ENCODE measurements at regions not wholly inside any gene's neighbourhood (a gene's known extent, or its start where the extent isn't known, plus 50 kb on each side); places are given as distances from the start of the nearest gene placed in this dataset.

DNA sequence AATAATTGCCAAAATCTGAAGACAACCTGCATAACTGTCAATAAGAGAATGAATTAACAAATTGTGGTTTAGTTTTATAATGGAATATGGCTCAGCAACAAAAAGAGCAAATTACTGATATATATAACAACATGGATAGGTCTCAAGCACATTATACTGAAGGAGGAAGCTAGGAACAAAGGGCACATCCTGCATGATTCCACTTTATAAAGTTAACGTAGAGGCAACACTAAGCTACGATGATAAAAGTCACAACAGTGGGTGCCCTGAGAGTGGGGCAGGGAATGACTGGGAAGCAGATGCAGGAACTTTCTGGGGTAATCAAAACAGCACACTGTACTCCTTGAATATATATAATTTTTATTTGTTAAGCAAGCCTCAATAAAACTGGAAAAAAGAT, 165.2 kb downstream of the RMI1 start:
- no peaks in the 10 kb centered on the region for H3K79me2 ChIP-seq (replicated peaks; ENCODE audit: insufficient read depth)
- H3K27me3 ChIP-seq (ENCODE audit: insufficient read depth) = peaks cover 34% of the 10 kb centered on the region
- no peaks in the 10 kb centered on the region; the same call in 1 of the 2 replicates for H4K20me1 ChIP-seq (replicated peaks; ENCODE audit: insufficient read depth)
- H3K27ac ChIP-seq (ENCODE audit: low read depth) = no peak overlapping the region
- H3K36me3 ChIP-seq (ENCODE audit: insufficient read depth) = no peaks in the 10 kb centered on the region; the same call in 1 of the 2 replicates
- H3K9me2 ChIP-seq (ENCODE audit: insufficient read depth) = no peaks in the 10 kb centered on the region
- no peaks in the 10 kb centered on the region for H3F3A ChIP-seq (replicated peaks; ENCODE audit: low read depth)
- no peak overlapping the region for H3K4me3 ChIP-seq
- no peak overlapping the region for H3K4me2 ChIP-seq
- H3K27ac Mint-ChIP-seq = no peak overlapping the region
- peaks cover 38% of the 10 kb centered on the region for H3K4me1 ChIP-seq (ENCODE audit: insufficient read depth)
- no peak overlapping the region for H2AFZ ChIP-seq
- no peaks in the 10 kb centered on the region for H3K9me3 Mint-ChIP-seq
- ATAC-seq = no peak
- no peak for DNase-seq (ENCODE audit: low spot score)
- H3K4me3 Mint-ChIP-seq = no peak overlapping the region
- peaks cover 39% of the 10 kb centered on the region for H3K4me1 Mint-ChIP-seq
- peaks cover 19% of the 10 kb centered on the region for H3K27me3 Mint-ChIP-seq (ENCODE audit: insufficient read depth, low read depth, poor library complexity)
- no peak for TF ChIP-seq ZNF331 (CRISPR knock-in tag; IDR thresholded peaks at IDR 0.05; ENCODE audit: low read depth)
- TF ChIP-seq, protein P1, sequence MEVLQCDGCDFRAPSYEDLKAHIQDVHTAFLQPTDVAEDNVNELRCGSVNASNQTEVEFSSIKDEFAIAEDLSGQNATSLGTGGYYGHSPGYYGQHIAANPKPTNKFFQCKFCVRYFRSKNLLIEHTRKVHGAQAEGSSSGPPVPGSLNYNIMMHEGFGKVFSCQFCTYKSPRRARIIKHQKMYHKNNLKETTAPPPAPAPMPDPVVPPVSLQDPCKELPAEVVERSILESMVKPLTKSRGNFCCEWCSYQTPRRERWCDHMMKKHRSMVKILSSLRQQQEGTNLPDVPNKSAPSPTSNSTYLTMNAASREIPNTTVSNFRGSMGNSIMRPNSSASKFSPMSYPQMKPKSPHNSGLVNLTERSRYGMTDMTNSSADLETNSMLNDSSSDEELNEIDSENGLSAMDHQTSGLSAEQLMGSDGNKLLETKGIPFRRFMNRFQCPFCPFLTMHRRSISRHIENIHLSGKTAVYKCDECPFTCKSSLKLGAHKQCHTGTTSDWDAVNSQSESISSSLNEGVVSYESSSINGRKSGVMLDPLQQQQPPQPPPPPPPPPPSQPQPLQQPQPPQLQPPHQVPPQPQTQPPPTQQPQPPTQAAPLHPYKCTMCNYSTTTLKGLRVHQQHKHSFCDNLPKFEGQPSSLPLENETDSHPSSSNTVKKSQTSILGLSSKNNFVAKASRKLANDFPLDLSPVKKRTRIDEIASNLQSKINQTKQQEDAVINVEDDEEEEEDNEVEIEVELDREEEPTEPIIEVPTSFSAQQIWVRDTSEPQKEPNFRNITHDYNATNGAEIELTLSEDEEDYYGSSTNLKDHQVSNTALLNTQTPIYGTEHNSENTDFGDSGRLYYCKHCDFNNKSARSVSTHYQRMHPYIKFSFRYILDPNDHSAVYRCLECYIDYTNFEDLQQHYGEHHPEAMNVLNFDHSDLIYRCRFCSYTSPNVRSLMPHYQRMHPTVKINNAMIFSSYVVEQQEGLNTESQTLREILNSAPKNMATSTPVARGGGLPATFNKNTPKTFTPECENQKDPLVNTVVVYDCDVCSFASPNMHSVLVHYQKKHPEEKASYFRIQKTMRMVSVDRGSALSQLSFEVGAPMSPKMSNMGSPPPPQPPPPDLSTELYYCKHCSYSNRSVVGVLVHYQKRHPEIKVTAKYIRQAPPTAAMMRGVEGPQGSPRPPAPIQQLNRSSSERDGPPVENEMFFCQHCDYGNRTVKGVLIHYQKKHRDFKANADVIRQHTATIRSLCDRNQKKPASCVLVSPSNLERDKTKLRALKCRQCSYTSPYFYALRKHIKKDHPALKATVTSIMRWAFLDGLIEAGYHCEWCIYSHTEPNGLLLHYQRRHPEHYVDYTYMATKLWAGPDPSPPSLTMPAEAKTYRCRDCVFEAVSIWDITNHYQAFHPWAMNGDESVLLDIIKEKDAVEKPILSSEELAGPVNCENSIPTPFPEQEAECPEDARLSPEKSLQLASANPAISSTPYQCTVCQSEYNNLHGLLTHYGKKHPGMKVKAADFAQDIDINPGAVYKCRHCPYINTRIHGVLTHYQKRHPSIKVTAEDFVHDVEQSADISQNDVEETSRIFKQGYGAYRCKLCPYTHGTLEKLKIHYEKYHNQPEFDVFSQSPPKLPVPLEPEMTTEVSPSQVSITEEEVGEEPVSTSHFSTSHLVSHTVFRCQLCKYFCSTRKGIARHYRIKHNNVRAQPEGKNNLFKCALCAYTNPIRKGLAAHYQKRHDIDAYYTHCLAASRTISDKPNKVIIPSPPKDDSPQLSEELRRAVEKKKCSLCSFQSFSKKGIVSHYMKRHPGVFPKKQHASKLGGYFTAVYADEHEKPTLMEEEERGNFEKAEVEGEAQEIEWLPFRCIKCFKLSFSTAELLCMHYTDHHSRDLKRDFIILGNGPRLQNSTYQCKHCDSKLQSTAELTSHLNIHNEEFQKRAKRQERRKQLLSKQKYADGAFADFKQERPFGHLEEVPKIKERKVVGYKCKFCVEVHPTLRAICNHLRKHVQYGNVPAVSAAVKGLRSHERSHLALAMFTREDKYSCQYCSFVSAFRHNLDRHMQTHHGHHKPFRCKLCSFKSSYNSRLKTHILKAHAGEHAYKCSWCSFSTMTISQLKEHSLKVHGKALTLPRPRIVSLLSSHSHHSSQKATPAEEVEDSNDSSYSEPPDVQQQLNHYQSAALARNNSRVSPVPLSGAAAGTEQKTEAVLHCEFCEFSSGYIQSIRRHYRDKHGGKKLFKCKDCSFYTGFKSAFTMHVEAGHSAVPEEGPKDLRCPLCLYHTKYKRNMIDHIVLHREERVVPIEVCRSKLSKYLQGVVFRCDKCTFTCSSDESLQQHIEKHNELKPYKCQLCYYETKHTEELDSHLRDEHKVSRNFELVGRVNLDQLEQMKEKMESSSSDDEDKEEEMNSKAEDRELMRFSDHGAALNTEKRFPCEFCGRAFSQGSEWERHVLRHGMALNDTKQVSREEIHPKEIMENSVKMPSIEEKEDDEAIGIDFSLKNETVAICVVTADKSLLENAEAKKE (CRISPR knock-in tag; IDR thresholded peaks at IDR 0.05) = no peak
- TF ChIP-seq ZNF114 (CRISPR knock-in tag; IDR thresholded peaks at IDR 0.05) = no peak
- TF ChIP-seq, protein P2, sequence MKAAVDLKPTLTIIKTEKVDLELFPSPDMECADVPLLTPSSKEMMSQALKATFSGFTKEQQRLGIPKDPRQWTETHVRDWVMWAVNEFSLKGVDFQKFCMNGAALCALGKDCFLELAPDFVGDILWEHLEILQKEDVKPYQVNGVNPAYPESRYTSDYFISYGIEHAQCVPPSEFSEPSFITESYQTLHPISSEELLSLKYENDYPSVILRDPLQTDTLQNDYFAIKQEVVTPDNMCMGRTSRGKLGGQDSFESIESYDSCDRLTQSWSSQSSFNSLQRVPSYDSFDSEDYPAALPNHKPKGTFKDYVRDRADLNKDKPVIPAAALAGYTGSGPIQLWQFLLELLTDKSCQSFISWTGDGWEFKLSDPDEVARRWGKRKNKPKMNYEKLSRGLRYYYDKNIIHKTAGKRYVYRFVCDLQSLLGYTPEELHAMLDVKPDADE (IDR thresholded peaks at IDR 0.05) = no peak
- TF ChIP-seq NANOG (IDR thresholded peaks at IDR 0.05; ENCODE audit: borderline replicate concordance) = no peak
- TF ChIP-seq EZH2 (IDR thresholded peaks at IDR 0.05; ENCODE audit: low read depth, unreplicated experiment) = no peak
- no peaks in the 10 kb centered on the region for H3K36me3 Mint-ChIP-seq (ENCODE audit: low read depth)

Data from GM23338 (cell line).